ENCODE measurements at regions not wholly inside any gene's neighbourhood (a gene's known extent, or its start where the extent isn't known, plus 50 kb on each side); places are given as distances from the start of the nearest gene placed in this dataset.

DNA sequence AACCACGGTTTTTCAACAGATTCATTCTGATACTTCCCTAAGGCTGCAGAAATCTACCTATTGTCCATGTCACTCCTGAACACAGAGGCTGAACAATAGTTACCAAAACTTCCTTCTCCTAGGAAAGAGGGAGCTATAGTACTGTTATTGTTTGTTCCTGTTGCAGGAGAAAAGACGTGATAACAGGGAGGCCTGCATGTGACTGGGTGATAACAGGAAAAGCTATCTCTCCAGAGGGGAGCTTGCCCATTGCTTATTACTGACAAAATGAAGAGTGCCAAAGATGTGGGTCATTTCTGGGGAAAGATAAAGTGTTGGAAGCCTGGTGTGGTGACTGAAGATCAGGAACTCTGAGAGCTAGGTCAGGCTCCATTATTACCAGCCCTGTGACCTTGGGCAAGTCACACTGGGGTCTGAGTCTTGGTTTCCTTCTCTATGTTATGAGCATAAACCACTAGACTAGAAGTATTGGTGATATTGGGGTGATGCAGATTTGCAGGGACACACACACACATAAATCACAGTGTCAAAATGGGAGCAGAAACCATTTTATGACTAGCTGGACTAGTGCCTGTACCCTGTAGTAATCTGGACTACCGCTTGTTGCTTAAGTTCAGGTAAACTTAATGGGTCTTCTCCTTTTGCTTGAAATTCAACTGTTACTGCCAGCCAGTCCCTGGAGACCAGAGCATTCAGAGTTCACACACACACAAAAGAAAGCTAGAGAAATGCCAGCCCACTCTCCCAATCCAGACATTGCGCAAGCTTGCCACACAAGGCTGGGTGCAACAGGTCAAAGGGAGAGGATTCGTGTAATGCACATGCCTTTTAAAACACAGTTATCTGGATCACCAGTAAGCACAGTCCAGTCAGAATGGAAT is 136.0 kb upstream of the CNR1 start:
- no peak overlapping the region for H3K27ac ChIP-seq
- H3K4me3 ChIP-seq, result no peak overlapping the region
- TF ChIP-seq, protein P1, sequence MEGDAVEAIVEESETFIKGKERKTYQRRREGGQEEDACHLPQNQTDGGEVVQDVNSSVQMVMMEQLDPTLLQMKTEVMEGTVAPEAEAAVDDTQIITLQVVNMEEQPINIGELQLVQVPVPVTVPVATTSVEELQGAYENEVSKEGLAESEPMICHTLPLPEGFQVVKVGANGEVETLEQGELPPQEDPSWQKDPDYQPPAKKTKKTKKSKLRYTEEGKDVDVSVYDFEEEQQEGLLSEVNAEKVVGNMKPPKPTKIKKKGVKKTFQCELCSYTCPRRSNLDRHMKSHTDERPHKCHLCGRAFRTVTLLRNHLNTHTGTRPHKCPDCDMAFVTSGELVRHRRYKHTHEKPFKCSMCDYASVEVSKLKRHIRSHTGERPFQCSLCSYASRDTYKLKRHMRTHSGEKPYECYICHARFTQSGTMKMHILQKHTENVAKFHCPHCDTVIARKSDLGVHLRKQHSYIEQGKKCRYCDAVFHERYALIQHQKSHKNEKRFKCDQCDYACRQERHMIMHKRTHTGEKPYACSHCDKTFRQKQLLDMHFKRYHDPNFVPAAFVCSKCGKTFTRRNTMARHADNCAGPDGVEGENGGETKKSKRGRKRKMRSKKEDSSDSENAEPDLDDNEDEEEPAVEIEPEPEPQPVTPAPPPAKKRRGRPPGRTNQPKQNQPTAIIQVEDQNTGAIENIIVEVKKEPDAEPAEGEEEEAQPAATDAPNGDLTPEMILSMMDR (IDR thresholded peaks at IDR 0.05), result no peak
- DNase-seq (ENCODE audit: low spot score), result no peak

DNA sequence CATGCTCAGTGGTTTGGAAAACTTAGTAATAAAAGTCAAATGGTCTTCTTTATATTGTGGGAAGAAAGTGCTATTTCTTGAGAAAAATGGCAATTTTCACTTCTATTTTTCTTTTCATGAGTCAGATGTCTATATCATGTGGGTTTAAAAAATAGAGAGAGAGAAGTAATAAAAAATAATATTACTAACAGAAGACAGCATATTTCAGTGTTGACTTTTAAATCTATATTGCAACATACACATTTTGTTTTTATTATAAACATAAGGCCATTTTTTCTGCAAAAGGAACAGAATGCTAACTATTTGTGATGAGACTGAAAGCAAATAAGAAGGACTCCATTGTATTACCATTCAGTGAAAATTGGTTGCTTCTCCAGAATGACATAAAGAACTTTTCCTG is 135.1 kb upstream of the CNR1 start:
- TF ChIP-seq, protein P1 (IDR thresholded peaks at IDR 0.05), result no peak
- Histone ChIP-seq H3K4me3 (no peak overlapping the region), H3K27ac (no peak overlapping the region)
- no peak for DNase-seq (ENCODE audit: low spot score)

DNA sequence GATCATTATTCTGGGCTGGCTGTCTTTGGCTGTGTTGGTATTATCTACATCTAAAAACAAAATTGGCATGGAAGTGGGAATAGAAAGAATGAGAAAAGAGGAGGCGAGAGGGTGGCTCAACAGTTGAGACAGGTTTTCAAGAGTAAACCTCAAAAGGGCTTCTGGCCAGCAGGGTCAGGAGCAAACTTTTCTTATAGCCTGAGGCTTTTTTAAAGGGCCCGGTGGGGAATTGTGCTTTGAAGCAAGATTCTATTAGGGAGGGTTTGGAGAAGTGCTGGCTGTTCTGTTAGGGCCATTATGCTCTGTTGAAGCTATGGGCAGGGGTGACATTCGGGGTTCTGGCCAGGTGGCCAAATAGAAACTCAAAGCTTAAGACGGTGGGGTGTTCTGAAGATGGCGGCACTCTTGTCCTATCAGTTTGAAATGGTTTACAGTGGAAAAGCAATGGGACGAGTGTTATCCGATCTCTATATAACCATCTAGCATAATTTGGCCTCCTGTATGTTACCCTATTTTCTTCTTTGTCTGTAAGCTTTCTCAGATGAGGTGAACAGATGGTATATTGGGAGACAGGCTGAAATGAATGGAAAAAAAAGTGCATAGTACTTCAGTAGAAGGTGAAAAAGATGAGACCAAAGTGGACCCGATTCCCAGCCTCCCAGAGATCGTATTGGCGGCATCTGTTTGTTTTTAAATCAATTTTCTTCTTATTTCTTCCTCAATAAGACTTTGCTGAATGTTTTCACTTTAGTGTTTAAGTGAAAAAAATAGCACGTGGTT is 132.1 kb upstream of the CNR1 start:
- Histone ChIP-seq H3K4me3 (no peak overlapping the region), H3K27ac (no peak overlapping the region)
- TF ChIP-seq, protein P1 (IDR thresholded peaks at IDR 0.05), result no peak
- no peak for DNase-seq (ENCODE audit: low spot score)

DNA sequence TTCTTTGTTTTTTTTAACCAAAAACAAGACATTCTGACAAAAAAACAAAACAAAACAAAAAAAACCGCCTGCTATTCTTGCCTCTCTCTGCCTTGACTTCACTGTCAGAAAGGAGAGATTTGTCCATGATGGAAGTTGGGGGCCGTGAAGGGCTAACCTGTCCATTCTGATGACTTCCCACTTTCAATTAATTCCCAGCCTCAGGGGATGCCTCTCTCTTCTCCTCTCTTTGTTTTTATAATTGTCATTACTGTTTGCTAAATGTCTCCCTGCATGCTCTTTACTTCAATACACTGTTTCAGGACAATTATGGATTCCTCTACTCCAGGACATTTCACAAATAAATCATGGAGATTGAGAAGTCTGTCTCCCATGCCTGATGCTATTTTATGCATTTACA is 130.5 kb upstream of the CNR1 start:
- no peak overlapping the region for H3K4me3 ChIP-seq
- H3K27ac ChIP-seq, result no peak overlapping the region
- DNase-seq (ENCODE audit: low spot score), result no peak
- TF ChIP-seq, protein P1 (IDR thresholded peaks at IDR 0.05), result no peak

DNA sequence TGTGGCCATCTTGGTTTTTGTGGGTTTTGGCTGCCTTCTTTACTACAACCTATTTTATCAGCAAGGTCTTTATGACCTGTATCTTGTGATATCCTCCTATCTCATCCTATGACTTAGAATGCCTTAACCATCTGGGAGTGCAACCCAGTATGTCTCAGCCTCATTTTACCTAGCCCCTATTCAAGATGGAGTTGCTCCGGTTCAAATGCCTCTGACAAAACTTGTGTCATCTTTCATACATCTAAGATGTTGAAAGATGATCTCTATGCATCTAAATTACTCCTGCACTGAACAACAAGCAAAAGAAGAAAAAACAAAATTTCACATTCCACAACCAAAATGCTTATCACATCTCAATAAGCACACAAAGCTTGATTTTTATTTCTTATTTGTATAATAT is 129.5 kb upstream of the CNR1 start:
- TF ChIP-seq, protein P1 (IDR thresholded peaks at IDR 0.05), result no peak
- DNase-seq (ENCODE audit: low spot score), result no peak
- Histone ChIP-seq H3K27ac (no peak overlapping the region), H3K4me3 (no peak overlapping the region)

DNA sequence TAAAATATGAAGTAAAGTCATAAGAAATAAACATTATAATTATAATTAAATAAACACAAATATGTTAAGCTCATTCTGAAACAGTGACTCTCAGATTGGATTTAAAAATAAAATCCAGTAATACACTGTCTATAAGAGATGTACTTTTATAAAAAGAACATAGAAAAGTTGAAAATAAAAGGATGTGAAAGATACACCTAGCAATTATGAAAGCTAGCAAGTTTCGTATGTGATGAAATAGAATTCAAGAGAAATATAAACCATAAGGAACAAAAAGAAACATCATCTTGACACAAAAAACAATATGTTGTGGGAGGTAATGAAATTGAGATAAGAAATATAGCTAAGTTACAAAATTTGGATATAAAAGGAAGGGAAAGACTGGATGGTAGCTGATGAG is 128.6 kb upstream of the CNR1 start:
- Histone ChIP-seq H3K27ac (no peak overlapping the region), H3K4me3 (no peak overlapping the region)
- TF ChIP-seq, protein P1 (IDR thresholded peaks at IDR 0.05), result no peak
- DNase-seq (ENCODE audit: low spot score), result no peak

Data from coronary artery (tissue), 2 donors.